Sciatic nerve (tissue), 2 donors: ENCODE measurements at regions not wholly inside any gene's neighbourhood (a gene's known extent, or its start where the extent isn't known, plus 50 kb on each side); places are given as distances from the start of the nearest gene placed in this dataset.
"Not testable (repeated sequence)": the region's sequence is repeated elsewhere in the genome, so short reads cannot be mapped to it uniquely, and the experiment has no call there.

Experiments used
- ATAC-seq: fragments of 200-7000 bp; cut with Tn5 transposase; one replicate; pipeline ENCODE4 v1.9.1; 2020; ENCODE audit warnings: mild to moderate bottlenecking, moderate library complexity
- DNase-seq: peaks from one replicate; pipeline ENCODE4 v3.0.0-alpha.2; 2020; ENCODE audit warnings: low spot score
- intact Hi-C: fragments of 100-400 bp; cut with DNase I; formaldehyde crosslinking; loops from one replicate; pipeline ENCODE4 v1.14.2; 2022
- donor health status: DM: no; HTN: no; CAD: no.
- donor health status: DM: no; HTN: no; CAD: no.

GRCh38 chr5:102608414-102608813 lies 109.6 kb upstream of the SLCO6A1 start:
- intact Hi-C loops, result no loop called here
- DNase-seq (no peak), ATAC-seq (no peak)

- ATAC-seq (no peak), DNase-seq (no peak)
- intact Hi-C loops, result no loop called here
Observed at GRCh38 chr5:102611312-102611711, 112.5 kb upstream of the SLCO6A1 start.

GRCh38 chr5:102613661-102614060 lies 114.9 kb upstream of the SLCO6A1 start:
- intact Hi-C loops, result no loop called here
- ATAC-seq (no peak), DNase-seq (no peak)

- ATAC-seq (peak; percentile 96), DNase-seq (peak; percentile 66)
- intact Hi-C loops, result no loop called here
Observed at GRCh38 chr5:102617191-102618187, 118.7 kb upstream of the SLCO6A1 start.

GRCh38 chr5:102622262-102622661 lies 123.5 kb upstream of the SLCO6A1 start:
- ATAC-seq (no peak), DNase-seq (no peak)
- intact Hi-C loops, result no loop called here

GRCh38 chr5:102623329-102624065 lies 124.7 kb upstream of the SLCO6A1 start:
- intact Hi-C loops, result no loop called here
- no peak for DNase-seq
- ATAC-seq, result no peak

- no peak for DNase-seq
- intact Hi-C loops, result no loop called here
- no peak for ATAC-seq
Observed at GRCh38 chr5:102624405-102624804, 125.6 kb upstream of the SLCO6A1 start.

GRCh38 chr5:102625468-102625867 lies 126.7 kb upstream of the SLCO6A1 start:
- intact Hi-C loops, result no loop called here
- DNase-seq (no peak), ATAC-seq (no peak)

- ATAC-seq (peak; percentile 85), DNase-seq (no peak)
- intact Hi-C loops, result no loop called here
Observed at GRCh38 chr5:102625928-102626327, 127.1 kb upstream of the SLCO6A1 start.

GRCh38 chr5:102627315-102627714 lies 127.8 kb upstream of the PAM start:
- ATAC-seq, result no peak

GRCh38 chr5:102628441-102629175 lies 126.5 kb upstream of the PAM start:
- intact Hi-C loops, result no loop called here

More at GRCh38 chr5:102627315-102627714, 127.8 kb upstream of the PAM start:
- intact Hi-C loops, result no loop called here
- DNase-seq, result no peak

GRCh38 chr5:102629827-102630605 lies 125.1 kb upstream of the PAM start:
- ATAC-seq (no peak), DNase-seq (no peak)
- intact Hi-C loops, result no loop called here

More at GRCh38 chr5:102628441-102629175, 126.5 kb upstream of the PAM start:
- DNase-seq (no peak), ATAC-seq (peak; percentile 66)

- ATAC-seq, DNase-seq, intact Hi-C loops: not testable (repeated sequence)
Observed at GRCh38 chr5:102635399-102635798, 119.7 kb upstream of the PAM start.

- intact Hi-C loops, result no loop called here
- no peak for DNase-seq
- ATAC-seq, result no peak
Observed at GRCh38 chr5:102638316-102638715, 116.8 kb upstream of the PAM start.

- no peak for ATAC-seq
- no peak for DNase-seq
- intact Hi-C loops, result no loop called here
Observed at GRCh38 chr5:102638912-102639652, 116.0 kb upstream of the PAM start.

GRCh38 chr5:102649731-102650130 lies 105.4 kb upstream of the PAM start:
- intact Hi-C loops, result no loop called here
- no peak for ATAC-seq
- no peak for DNase-seq

- DNase-seq (no peak), ATAC-seq (no peak)
- intact Hi-C loops, result no loop called here
Observed at GRCh38 chr5:102651466-102651865, 103.6 kb upstream of the PAM start.
